Neuron (in vitro differentiated cells): ENCODE measurements at regions not wholly inside any gene's neighbourhood (a gene's known extent, or its start where the extent isn't known, plus 50 kb on each side); places are given as distances from the start of the nearest gene placed in this dataset.

Experiments used
- H2AFZ ChIP-seq: one replicate; pipeline ENCODE4 v1.6.1; 2013; ENCODE audit warnings: low read depth, mild to moderate bottlenecking, inconsistent platforms, low read length, moderate library complexity
- H3K27me3 ChIP-seq: one replicate; pipeline ENCODE4 v1.6.1; 2013; ENCODE audit warnings: low read length; ENCODE audit not compliant: insufficient read depth
- H3K36me3 ChIP-seq: one replicate; pipeline ENCODE4 v1.6.1; 2013; ENCODE audit warnings: low read length; ENCODE audit not compliant: insufficient read depth
- H3K4me1 ChIP-seq: one replicate; pipeline ENCODE4 v1.6.1; 2013; ENCODE audit warnings: low read length; ENCODE audit not compliant: insufficient read depth
- H3K4me3 ChIP-seq: 2 replicates; pipeline ENCODE4 v1.5.1; 2013; ENCODE audit warnings: mild to moderate bottlenecking, low read length, moderate library complexity
- H3K9me3 ChIP-seq: one replicate; pipeline ENCODE4 v1.6.1; 2013; ENCODE audit warnings: low read length

- Histone ChIP-seq H3K36me3 (no peaks in the 10 kb centered on the region), H3K4me1 (no peaks in the 10 kb centered on the region), H3K9me3 (no peaks in the 10 kb centered on the region), H3K4me3 (no peak overlapping the region), H2AFZ (no peak overlapping the region), H3K27me3 (peaks cover 17% of the 10 kb centered on the region)
Measured at GRCh38 chr18:47594621-47595086, 335.8 kb downstream of the SMAD2 start.

GRCh38 chr18:47593744-47594472, 336.6 kb downstream of the SMAD2 start:
- H3K4me1 ChIP-seq: no peaks in the 10 kb centered on the region
- peaks cover 17% of the 10 kb centered on the region for H3K27me3 ChIP-seq
- no peak overlapping the region for H3K4me3 ChIP-seq
- H3K9me3 ChIP-seq: no peaks in the 10 kb centered on the region
- no peak overlapping the region for H2AFZ ChIP-seq
- no peaks in the 10 kb centered on the region for H3K36me3 ChIP-seq

- no peaks in the 10 kb centered on the region for H3K4me1 ChIP-seq
- H3K9me3 ChIP-seq: no peaks in the 10 kb centered on the region
- no peak overlapping the region for H2AFZ ChIP-seq
- H3K36me3 ChIP-seq: no peaks in the 10 kb centered on the region
- peaks cover 17% of the 10 kb centered on the region for H3K27me3 ChIP-seq
- no peak overlapping the region for H3K4me3 ChIP-seq
Measured at GRCh38 chr18:47591429-47591828, 339.0 kb downstream of the SMAD2 start.

DNA sequence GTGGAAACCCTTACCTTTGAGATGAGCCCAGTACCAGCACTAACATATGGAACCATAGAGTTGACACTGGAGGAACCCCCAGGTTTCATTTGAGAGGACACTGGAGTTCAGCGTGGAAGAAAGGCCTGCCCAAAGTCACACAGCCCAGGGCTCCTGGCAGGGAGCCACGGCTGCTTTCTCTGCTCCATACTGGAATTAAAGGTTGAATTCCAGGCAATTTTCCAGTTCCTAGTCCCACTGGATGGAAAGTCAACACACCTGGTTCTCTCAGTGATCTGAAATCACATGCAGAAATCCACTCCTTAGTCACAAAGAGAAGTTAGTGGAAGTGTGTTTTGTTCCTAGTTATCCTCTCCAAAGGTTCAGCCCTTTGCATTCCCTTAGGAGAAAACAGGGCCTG, 336.1 kb upstream of the SKOR2 start:
- Histone ChIP-seq H3K9me3 (no peaks in the 10 kb centered on the region), H3K4me3 (no peak overlapping the region), H3K4me1 (peaks cover 7% of the 10 kb centered on the region), H3K27me3 (peaks cover 6% of the 10 kb centered on the region), H2AFZ (no peak overlapping the region), H3K36me3 (no peaks in the 10 kb centered on the region)

DNA sequence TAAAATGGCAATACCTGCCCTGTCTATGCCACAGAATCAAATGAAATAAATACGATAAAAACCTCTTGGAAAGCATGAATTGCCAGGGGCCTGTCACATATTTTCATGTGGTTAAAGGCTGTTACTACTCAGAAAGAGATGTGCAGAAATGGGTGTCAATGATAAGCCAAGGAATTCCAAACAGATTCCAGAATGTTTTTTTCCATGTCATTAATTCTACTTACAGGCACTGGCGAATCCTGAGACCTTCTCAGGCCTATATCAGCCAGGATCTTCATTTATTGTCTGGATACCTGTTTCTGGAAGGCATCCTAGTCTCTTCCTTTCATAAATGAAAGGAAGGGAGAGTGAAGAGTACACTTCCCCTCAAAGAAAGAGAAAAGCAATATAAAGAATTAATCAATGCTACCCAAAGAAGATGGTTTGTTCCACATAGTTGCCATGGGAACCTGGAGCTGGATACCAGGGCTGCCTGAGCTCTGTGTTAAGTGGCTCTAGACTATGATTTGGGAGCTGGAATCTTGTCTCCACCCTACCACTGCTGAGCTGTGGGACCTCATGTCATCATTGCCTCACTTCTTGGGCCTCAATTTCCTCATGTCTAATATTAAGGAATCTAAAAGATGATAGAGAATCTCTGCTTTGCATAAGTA, 335.1 kb upstream of the SKOR2 start:
- Histone ChIP-seq H3K4me1 (peaks cover 7% of the 10 kb centered on the region), H3K27me3 (no peaks in the 10 kb centered on the region), H3K9me3 (no peaks in the 10 kb centered on the region), H3K36me3 (no peaks in the 10 kb centered on the region), H2AFZ (no peak overlapping the region), H3K4me3 (no peak overlapping the region)

- no peak overlapping the region for H3K4me3 ChIP-seq
- no peak overlapping the region for H2AFZ ChIP-seq
- H3K4me1 ChIP-seq: peaks cover 7% of the 10 kb centered on the region
- no peaks in the 10 kb centered on the region for H3K36me3 ChIP-seq
- no peaks in the 10 kb centered on the region for H3K27me3 ChIP-seq
- H3K9me3 ChIP-seq: no peaks in the 10 kb centered on the region
Measured at GRCh38 chr18:47585914-47586313, 334.5 kb upstream of the SKOR2 start.

- Histone ChIP-seq H3K4me1 (peaks cover 7% of the 10 kb centered on the region), H3K9me3 (no peaks in the 10 kb centered on the region), H2AFZ (no peak overlapping the region), H3K4me3 (no peak overlapping the region), H3K36me3 (no peaks in the 10 kb centered on the region), H3K27me3 (no peaks in the 10 kb centered on the region)
Measured at GRCh38 chr18:47585136-47585535, 333.7 kb upstream of the SKOR2 start.

DNA sequence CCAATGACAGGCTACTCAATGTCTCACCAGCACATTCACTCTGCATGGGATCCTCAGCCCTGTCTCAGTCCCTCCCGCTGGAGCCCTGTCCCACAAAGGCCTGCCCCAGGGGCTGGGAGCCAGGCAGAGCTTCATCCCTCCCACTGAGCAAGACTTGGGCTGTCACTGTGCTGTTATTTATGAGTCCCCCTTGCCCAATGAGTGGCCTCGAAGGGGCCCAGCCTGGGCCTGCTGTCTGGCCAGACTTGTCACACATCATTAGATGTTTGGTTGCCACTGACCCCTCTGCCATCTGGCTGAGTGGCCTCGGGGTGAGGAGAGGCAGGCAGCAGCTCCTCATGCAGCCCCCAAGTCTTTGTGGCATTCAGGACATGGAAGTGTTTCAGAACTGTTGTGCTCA, 330.6 kb upstream of the SKOR2 start:
- H2AFZ ChIP-seq: no peak overlapping the region
- H3K36me3 ChIP-seq: no peaks in the 10 kb centered on the region
- no peaks in the 10 kb centered on the region for H3K9me3 ChIP-seq
- peaks cover 7% of the 10 kb centered on the region for H3K4me1 ChIP-seq
- no peaks in the 10 kb centered on the region for H3K27me3 ChIP-seq
- H3K4me3 ChIP-seq: no peak overlapping the region

DNA sequence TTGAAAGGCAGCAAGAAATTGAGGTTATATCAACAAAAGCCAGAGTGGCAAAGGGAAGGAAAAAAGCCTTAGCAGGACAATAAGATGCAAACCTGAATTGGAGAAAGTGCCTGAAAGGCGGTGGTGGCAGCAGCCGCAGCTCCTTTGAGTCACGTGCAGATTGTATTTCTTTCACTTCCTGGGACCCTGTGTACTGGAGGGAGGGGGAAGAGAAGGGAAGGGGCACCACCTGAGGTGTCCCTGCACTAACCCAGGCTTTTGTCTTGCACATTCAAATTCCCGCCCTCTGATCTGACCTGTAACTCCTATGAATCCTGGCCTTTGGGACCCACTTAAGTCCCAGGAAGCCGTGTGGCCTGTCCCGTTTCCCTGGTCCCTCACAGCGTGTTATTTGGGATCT, 326.1 kb upstream of the SKOR2 start:
- Histone ChIP-seq H3K36me3 (no peaks in the 10 kb centered on the region), H2AFZ (peak overlapping the region; percentile 14), H3K9me3 (no peaks in the 10 kb centered on the region), H3K4me3 (no peak overlapping the region), H3K4me1 (no peaks in the 10 kb centered on the region), H3K27me3 (no peaks in the 10 kb centered on the region)

- no peaks in the 10 kb centered on the region for H3K27me3 ChIP-seq
- no peaks in the 10 kb centered on the region for H3K36me3 ChIP-seq
- no peaks in the 10 kb centered on the region for H3K9me3 ChIP-seq
- no peak overlapping the region for H3K4me3 ChIP-seq
- no peak overlapping the region for H2AFZ ChIP-seq
- H3K4me1 ChIP-seq: no peaks in the 10 kb centered on the region
Measured at GRCh38 chr18:47574966-47575365, 323.5 kb upstream of the SKOR2 start.

DNA sequence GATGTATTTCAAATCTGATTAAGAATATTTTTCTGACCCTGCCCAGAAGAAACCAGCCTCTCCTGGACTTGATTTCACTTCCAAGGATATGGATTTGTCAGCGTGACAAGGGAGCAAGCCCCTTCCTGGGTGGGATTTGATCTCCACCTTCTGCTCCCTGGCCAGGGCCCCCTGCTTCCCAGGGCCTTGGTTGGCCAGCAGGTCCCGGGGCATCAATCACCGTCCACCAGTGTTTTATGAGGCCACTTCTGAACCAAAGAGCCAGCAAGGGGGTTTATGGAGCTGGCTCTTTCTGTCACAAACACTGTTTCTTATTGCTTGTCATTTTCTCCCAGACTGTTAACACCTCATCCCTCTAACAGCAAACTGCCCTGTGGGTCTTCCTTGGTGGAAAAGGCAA, 320.5 kb upstream of the SKOR2 start:
- no peaks in the 10 kb centered on the region for H3K9me3 ChIP-seq
- H3K4me3 ChIP-seq: no peak overlapping the region
- H3K27me3 ChIP-seq: no peaks in the 10 kb centered on the region
- H2AFZ ChIP-seq: no peak overlapping the region
- no peaks in the 10 kb centered on the region for H3K4me1 ChIP-seq
- H3K36me3 ChIP-seq: no peaks in the 10 kb centered on the region

- no peaks in the 10 kb centered on the region for H3K36me3 ChIP-seq
- H3K4me3 ChIP-seq: no peak overlapping the region
- H3K9me3 ChIP-seq: no peaks in the 10 kb centered on the region
- no peaks in the 10 kb centered on the region for H3K27me3 ChIP-seq
- H3K4me1 ChIP-seq: peaks cover 2% of the 10 kb centered on the region
- H2AFZ ChIP-seq: no peak overlapping the region
Measured at GRCh38 chr18:47566809-47567208, 315.3 kb upstream of the SKOR2 start.

DNA sequence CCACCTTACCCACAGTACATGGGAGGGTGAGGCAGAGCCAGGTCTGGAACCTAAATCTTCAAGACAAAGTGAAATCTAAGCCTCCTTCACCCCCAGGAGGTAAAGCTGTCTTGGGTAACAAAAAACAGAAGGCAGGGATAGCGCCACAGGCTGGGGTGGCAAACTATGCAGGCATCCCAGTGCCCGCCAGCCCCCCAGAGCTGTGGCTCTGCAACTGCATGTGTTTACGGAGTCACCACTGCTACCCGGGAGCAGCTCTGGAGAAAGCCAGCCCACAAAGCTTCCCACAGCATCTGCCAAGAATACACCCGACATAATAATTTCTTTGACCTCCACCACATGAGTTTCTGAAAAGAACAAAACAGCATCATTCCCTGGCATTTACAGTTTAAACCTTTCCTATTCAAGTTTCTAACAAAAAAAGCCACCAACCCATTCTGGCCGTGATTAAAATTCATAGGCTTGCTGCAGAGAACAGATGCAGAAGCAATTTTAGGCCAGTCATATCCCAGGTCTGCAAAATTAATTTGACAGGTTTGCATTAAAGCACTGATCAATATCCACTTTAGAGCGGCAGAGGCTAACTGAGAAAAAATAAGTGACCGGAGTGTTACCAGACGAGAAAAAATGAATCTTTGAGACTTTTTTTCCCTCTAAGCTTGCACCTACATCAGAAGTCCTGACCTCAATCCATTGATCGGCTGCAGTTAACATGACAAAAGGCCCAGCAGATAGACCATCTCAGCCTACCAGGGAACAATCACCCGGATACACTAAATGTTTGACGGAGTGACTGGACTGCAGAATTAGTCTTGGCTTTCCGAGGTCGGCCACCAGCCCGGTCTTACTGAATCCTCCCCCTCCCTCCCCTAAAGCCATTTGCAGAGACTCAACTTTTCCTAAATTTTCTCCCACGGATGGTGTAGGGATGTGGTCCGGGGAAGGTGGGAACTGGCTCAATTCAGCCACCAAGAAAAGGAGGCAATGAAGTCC, 309.6 kb upstream of the SKOR2 start:
- H3K9me3 ChIP-seq: no peaks in the 10 kb centered on the region
- H3K4me3 ChIP-seq: no peak overlapping the region
- H3K27me3 ChIP-seq: no peaks in the 10 kb centered on the region
- no peak overlapping the region for H2AFZ ChIP-seq
- no peaks in the 10 kb centered on the region for H3K36me3 ChIP-seq
- H3K4me1 ChIP-seq: peaks cover 21% of the 10 kb centered on the region
